H1 (cell line): ENCODE measurements at regions not wholly inside any gene's neighbourhood (a gene's known extent, or its start where the extent isn't known, plus 50 kb on each side); places are given as distances from the start of the nearest gene placed in this dataset.

Experiments used
- CTCF ChIA-PET: fragments of 300-600 bp; sonication (Branson Sonifier 250); formaldehyde crosslinking; loops from one replicate; lab custom pipeline; 2021; ENCODE audit not compliant: partially characterized antibody; lab: Charles Lee
- POLR2A ChIA-PET: fragments of 300-600 bp; sonication (Branson Sonifier 250); formaldehyde crosslinking; loops from one replicate; lab custom pipeline; 2021; ENCODE audit warnings: inconsistent platforms; ENCODE audit not compliant: partially characterized antibody; lab: Charles Lee
- DNase-seq, 2 experiments: peaks; one replicate each; pipeline versions ENCODE4 v3.0.0 to v3.0.0-alpha.2; 2010 to 2022; ENCODE audit warnings: low spot score in 2 of 2, low read depth in 1 of 2, mixed read lengths in 1 of 2
- FAIRE-seq: peaks from 2 replicates; lab custom pipeline; 2011; peaks lifted over from hg19 to GRCh38; lab: Jason Lieb, UNC
- H2AFZ ChIP-seq: 2 replicates; pipeline ENCODE4 v1.8.1; 2012; ENCODE audit warnings: low read length, inconsistent platforms
- H2AK5ac ChIP-seq: 2 replicates; pipeline ENCODE4 v1.6.1; 2013; ENCODE audit warnings: low read depth, low read length
- H2BK120ac ChIP-seq: replicated peaks from 2 replicates; pipeline ENCODE3; 2013; ENCODE audit warnings: low read depth, low read length, inconsistent platforms
- H2BK12ac ChIP-seq: 2 replicates; pipeline ENCODE4 v1.6.1; 2013; ENCODE audit warnings: low read depth, low read length
- H2BK15ac ChIP-seq: 2 replicates; pipeline ENCODE4 v1.6.1; 2013; ENCODE audit warnings: low read length
- H2BK20ac ChIP-seq: 2 replicates; pipeline ENCODE4 v1.6.1; 2013; ENCODE audit warnings: low read length
- H2BK5ac ChIP-seq: 2 replicates; pipeline ENCODE4 v1.6.1; 2013; ENCODE audit warnings: low read depth, low read length
- H3K14ac ChIP-seq: 2 replicates; pipeline ENCODE4 v1.6.1; 2013; ENCODE audit warnings: inconsistent platforms; ENCODE audit not compliant: insufficient read length
- H3K18ac ChIP-seq: 2 replicates; pipeline ENCODE4 v1.6.1; 2013; ENCODE audit warnings: low read length; ENCODE audit errors: extremely low read depth
- H3K23ac ChIP-seq: 2 replicates; pipeline ENCODE4 v1.6.1; 2013; ENCODE audit warnings: inconsistent platforms; ENCODE audit not compliant: insufficient read length
- H3K23me2 ChIP-seq: 2 replicates; pipeline ENCODE4 v1.6.1; 2013; ENCODE audit warnings: low read depth, low read length
- H3K27ac ChIP-seq: 2 replicates; pipeline ENCODE4 v1.6.1; 2011; ENCODE audit warnings: low read depth, low read length, inconsistent platforms
- H3K27me3 ChIP-seq, 4 experiments: replicated peaks in 1 of 4; 1 replicate in 1 of 4; 2 replicates in 3 of 4; pipeline versions ENCODE4 v1.6.1 to v1.8.1; 2011 to 2013; ENCODE audit warnings: low read length in 3 of 4, mild to moderate bottlenecking in 3 of 4, inconsistent platforms in 2 of 4, mixed read lengths in 2 of 4, moderate library complexity in 1 of 4; ENCODE audit not compliant: control insufficient read depth in 3 of 4, insufficient read depth in 3 of 4; ENCODE audit errors: extremely low read depth in 1 of 4
- H3K36me3 ChIP-seq, 4 experiments: 2 replicates each; pipeline versions ENCODE4 v1.6.1 to v1.8.1; 2011 to 2013; ENCODE audit warnings: mild to moderate bottlenecking in 4 of 4, low read length in 3 of 4, moderate library complexity in 2 of 4, control low read depth in 1 of 4, inconsistent platforms in 1 of 4; ENCODE audit not compliant: insufficient read depth in 4 of 4, control insufficient read depth in 2 of 4
- H3K4ac ChIP-seq: replicated peaks from 2 replicates; pipeline ENCODE3; 2013; ENCODE audit warnings: low read length, low read depth, mixed read lengths, inconsistent platforms; ENCODE audit not compliant: insufficient read length
- H3K4me1 ChIP-seq, 4 experiments: replicated peaks in 1 of 4; 1 replicate in 1 of 4; 2 replicates in 3 of 4; pipeline versions ENCODE4 v1.6.1 to v1.8.1; 2011 to 2013; ENCODE audit warnings: low read length in 3 of 4, inconsistent platforms in 2 of 4, mixed read lengths in 1 of 4; ENCODE audit not compliant: insufficient read depth in 4 of 4, control insufficient read depth in 3 of 4
- H3K4me2 ChIP-seq, 2 experiments: 2 replicates each; pipeline versions ENCODE4 v1.6.1 to v1.8.1; 2011 to 2013; ENCODE audit warnings: low read depth in 2 of 2, low read length in 2 of 2, control low read depth in 1 of 2, inconsistent platforms in 1 of 2, mild to moderate bottlenecking in 1 of 2; ENCODE audit not compliant: insufficient read depth in 1 of 2
- H3K4me3 ChIP-seq, 4 experiments: fragments of 200-600, 300-600 bp in 1 of 4; sonication (generic), shearing (Covaris generic), sonication (Bioruptor Twin) in 1 of 4; 2 replicates each; pipeline versions ENCODE4 v1.5.1 to v1.8.1; 2011 to 2016; ENCODE audit warnings: low read length in 4 of 4, low read depth in 3 of 4, control low read depth in 2 of 4, inconsistent platforms in 2 of 4, mild to moderate bottlenecking in 2 of 4, mixed read lengths in 1 of 4, moderate library complexity in 1 of 4; ENCODE audit not compliant: insufficient read depth in 2 of 4; ENCODE audit errors: extremely low read depth in 1 of 4
- H3K56ac ChIP-seq: replicated peaks from 2 replicates; pipeline ENCODE3; 2013; ENCODE audit warnings: low read depth, mild to moderate bottlenecking, mixed read lengths, low read length, inconsistent platforms; ENCODE audit not compliant: insufficient read length
- H3K79me1 ChIP-seq: 2 replicates; pipeline ENCODE4 v1.6.1; 2013; ENCODE audit warnings: low read depth, low read length, control low read depth
- H3K79me2 ChIP-seq, 2 experiments: 2 replicates each; pipeline versions ENCODE4 v1.6.1 to v1.8.1; 2012 to 2013; ENCODE audit warnings: low read length in 2 of 2, mild to moderate bottlenecking in 2 of 2, inconsistent platforms in 1 of 2; ENCODE audit not compliant: insufficient read depth in 2 of 2, control insufficient read depth in 1 of 2
- H3K9ac ChIP-seq, 4 experiments: replicated peaks in 1 of 4; 1 replicate in 1 of 4; 2 replicates in 3 of 4; pipeline versions ENCODE4 v1.6.1 to v1.8.1; 2011 to 2013; ENCODE audit warnings: low read depth in 3 of 4, low read length in 3 of 4, control low read depth in 2 of 4, mild to moderate bottlenecking in 2 of 4, moderate library complexity in 2 of 4, inconsistent platforms in 1 of 4; ENCODE audit errors: extremely low read depth in 1 of 4
- H3K9me3 ChIP-seq, 2 experiments: 2 replicates each; pipeline versions ENCODE4 v1.6.1 to v1.8.1; 2012 to 2013; ENCODE audit warnings: mild to moderate bottlenecking in 2 of 2, moderate library complexity in 2 of 2, control low read depth in 1 of 2, inconsistent platforms in 1 of 2, low read depth in 1 of 2, low read length in 1 of 2, mixed read lengths in 1 of 2; ENCODE audit not compliant: insufficient read depth in 2 of 2
- H4K20me1 ChIP-seq, 2 experiments: replicated peaks in 1 of 2; 2 replicates each; pipeline versions ENCODE3 to v1.8.1; 2011 to 2013; ENCODE audit warnings: inconsistent platforms in 2 of 2, low read length in 2 of 2, mild to moderate bottlenecking in 1 of 2; ENCODE audit not compliant: insufficient read depth in 2 of 2, control insufficient read depth in 1 of 2
- H4K5ac ChIP-seq: 2 replicates; pipeline ENCODE4 v1.6.1; 2013; ENCODE audit warnings: low read length, low read depth, mixed read lengths, inconsistent platforms; ENCODE audit not compliant: insufficient read length
- H4K8ac ChIP-seq: 2 replicates; pipeline ENCODE4 v1.8.0; 2013; ENCODE audit warnings: mild to moderate bottlenecking, moderate library complexity, low read length, inconsistent platforms; ENCODE audit not compliant: insufficient read depth; ENCODE audit errors: extremely low read depth
- H4K91ac ChIP-seq: replicated peaks from 2 replicates; pipeline ENCODE3; 2013; ENCODE audit warnings: low read length, mixed read lengths, inconsistent platforms; ENCODE audit not compliant: insufficient read length
- BCL11A ChIP-seq, 2 experiments: IDR thresholded peaks; one replicate each; pipeline ENCODE4 v1.6.1; 2011; ENCODE audit warnings: low read depth in 2 of 2, low read length in 2 of 2, mild to moderate bottlenecking in 2 of 2
- CTCF ChIP-seq, 3 experiments: IDR thresholded peaks; 1 replicate in 2 of 3; 2 replicates in 1 of 3; pipeline versions ENCODE4 v1.5.1 to v1.6.1; 2011; ENCODE audit warnings: low read length in 3 of 3, mild to moderate bottlenecking in 3 of 3, inconsistent platforms in 2 of 3, low read depth in 1 of 3, moderate library complexity in 1 of 3; ENCODE audit not compliant: insufficient read depth in 1 of 3; ENCODE audit errors: control extremely low read depth in 1 of 3
- EGR1 ChIP-seq: IDR thresholded peaks from 2 replicates; pipeline ENCODE4 v1.6.1; 2011; ENCODE audit warnings: low read depth, low read length, borderline replicate concordance
- JUND ChIP-seq: IDR thresholded peaks from 2 replicates; pipeline ENCODE4 v1.6.1; 2011; ENCODE audit warnings: mild to moderate bottlenecking, improper control_type of control experiment, low read length
- KDM4A ChIP-seq: IDR thresholded peaks from one replicate; pipeline ENCODE4 v1.7.1; 2012; ENCODE audit warnings: low read depth, mild to moderate bottlenecking, moderate library complexity, low read length, inconsistent platforms; ENCODE audit not compliant: severe bottlenecking
- MAFK ChIP-seq: IDR thresholded peaks from 2 replicates; pipeline ENCODE4 v1.6.1; 2012; ENCODE audit warnings: low read depth, mild to moderate bottlenecking, improper control_type of control experiment, low read length
- SUZ12 ChIP-seq: fragments of 200-600 bp; sonication (generic); IDR thresholded peaks from 2 replicates; pipeline ENCODE4 v1.6.1; 2012; ENCODE audit warnings: mild to moderate bottlenecking, inconsistent platforms, low read length, moderate library complexity, mixed read lengths
- TBP ChIP-seq: IDR thresholded peaks from 2 replicates; pipeline ENCODE4 v1.6.1; 2011; ENCODE audit warnings: low read depth, low read length, improper control_type of control experiment
- USF2 ChIP-seq: IDR thresholded peaks from 2 replicates; pipeline ENCODE4 v1.6.1; 2011; ENCODE audit warnings: low read length, improper control_type of control experiment
- YY1 ChIP-seq: IDR thresholded peaks from 2 replicates; pipeline ENCODE4 v1.6.1; 2011; ENCODE audit warnings: low read depth, mild to moderate bottlenecking, low read length
- WGBS, 2 experiments: shearing (Covaris generic) in 1 of 2; methylation state at CpG; one replicate each; pipeline versions ENCODE4 v1.1.6 to v1.1.7; 2013 to 2015; ENCODE audit warnings: low lambda C conversion rate in 2 of 2, mixed read lengths in 2 of 2, inconsistent platforms in 1 of 2, low coverage in 1 of 2, missing lambda C conversion rate in 1 of 2; ENCODE audit not compliant: insufficient replicate concordance in 2 of 2, insufficient coverage in 1 of 2, insufficient read length in 1 of 2; ENCODE audit errors: extremely low coverage in 1 of 2, missing lambda C conversion rate in 1 of 2; 5-methylcytosine and 5-hydroxymethylcytosine counted together
- TF ChIP-seq, protein P1 (sequence below): IDR thresholded peaks from 2 replicates; pipeline ENCODE4 v1.6.1; 2012; ENCODE audit warnings: inconsistent platforms

GRCh38 chr11:90919332-90919731 is 696.5 kb upstream of the CHORDC1 start:
- no peak overlapping the region for H3K23ac ChIP-seq
- H3K4me1 ChIP-seq, result no peaks in the 10 kb centered on the region
- H2AFZ ChIP-seq, result no peak overlapping the region
- H2AK5ac ChIP-seq, result no peak overlapping the region
- H3K9ac ChIP-seq, result no peak overlapping the region
- H2BK15ac ChIP-seq, result no peak overlapping the region
- ChIA-PET POLR2A (no interaction called here), CTCF (no interaction called here)
- no peak for DNase-seq
- no peak overlapping the region for H2BK5ac ChIP-seq
- H3K4me3 ChIP-seq, result no peak overlapping the region
- H3K23me2 ChIP-seq, result no peaks in the 10 kb centered on the region
- H4K91ac ChIP-seq, result no peak overlapping the region
- H4K20me1 ChIP-seq, result no peaks in the 10 kb centered on the region
- H2BK12ac ChIP-seq, result no peak overlapping the region
- no peak overlapping the region for H3K27ac ChIP-seq
- H2BK120ac ChIP-seq, result no peak overlapping the region
- H3K79me2 ChIP-seq, result no peaks in the 10 kb centered on the region
- H3K36me3 ChIP-seq, result no peaks in the 10 kb centered on the region
- H3K79me1 ChIP-seq, result no peaks in the 10 kb centered on the region
- H3K4me2 ChIP-seq, result no peak overlapping the region
- H3K4ac ChIP-seq, result no peak overlapping the region
- WGBS, 2 experiments, result 52% methylated on average over 2 of the region's 2 CpGs; no CpG with 5 or more reads in 1 of the 2 experiments
- no peak overlapping the region for H2BK20ac ChIP-seq
- no peak overlapping the region for H4K5ac ChIP-seq
- no peak overlapping the region for H4K8ac ChIP-seq
- H3K27me3 ChIP-seq, result no peaks in the 10 kb centered on the region
- H3K18ac ChIP-seq, result no peak overlapping the region
- no peaks in the 10 kb centered on the region for H3K9me3 ChIP-seq
- H3K14ac ChIP-seq, result no peak overlapping the region
- FAIRE-seq, result no peak
- no peak overlapping the region for H3K56ac ChIP-seq
- TF ChIP-seq SUZ12, result no peak
- no peak for TF ChIP-seq BCL11A (IDR thresholded peaks at IDR 0.05; ENCODE audit: low read depth in 2 of 2, low read length in 2 of 2)
- no peak for TF ChIP-seq YY1
- TF ChIP-seq JUND, result no peak
- TF ChIP-seq TBP, result no peak
- TF ChIP-seq MAFK, result no peak
- TF ChIP-seq USF2, result no peak
- TF ChIP-seq KDM4A, result no peak
- no peak for TF ChIP-seq CTCF (IDR thresholded peaks at IDR 0.05; ENCODE audit: control extremely low read depth in 1 of 3, insufficient read depth in 1 of 3, low read depth in 1 of 3, low read length in 3 of 3)
- TF ChIP-seq EGR1, result no peak
- TF ChIP-seq, protein P1, sequence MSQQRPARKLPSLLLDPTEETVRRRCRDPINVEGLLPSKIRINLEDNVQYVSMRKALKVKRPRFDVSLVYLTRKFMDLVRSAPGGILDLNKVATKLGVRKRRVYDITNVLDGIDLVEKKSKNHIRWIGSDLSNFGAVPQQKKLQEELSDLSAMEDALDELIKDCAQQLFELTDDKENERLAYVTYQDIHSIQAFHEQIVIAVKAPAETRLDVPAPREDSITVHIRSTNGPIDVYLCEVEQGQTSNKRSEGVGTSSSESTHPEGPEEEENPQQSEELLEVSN, result no peak
